22Rv1 (cell line): ENCODE measurements at regions not wholly inside any gene's neighbourhood (a gene's known extent, or its start where the extent isn't known, plus 50 kb on each side); places are given as distances from the start of the nearest gene placed in this dataset.

Source experiments
- ZFX ChIP-seq: fragments of 450-650 bp; IDR thresholded peaks from 2 replicates; pipeline ENCODE4 v1.6.1; 2017; ENCODE audit warnings: antibody characterized with exemption, borderline replicate concordance
- TF ChIP-seq, protein P1 (sequence below): fragments of 450-650 bp; IDR thresholded peaks from 2 replicates; pipeline ENCODE4 v1.5.1; 2017; ENCODE audit warnings: mild to moderate bottlenecking

GRCh38 chr17:71511266-71511995 is 609.4 kb upstream of the SOX9 start:
- TF ChIP-seq, protein P1, sequence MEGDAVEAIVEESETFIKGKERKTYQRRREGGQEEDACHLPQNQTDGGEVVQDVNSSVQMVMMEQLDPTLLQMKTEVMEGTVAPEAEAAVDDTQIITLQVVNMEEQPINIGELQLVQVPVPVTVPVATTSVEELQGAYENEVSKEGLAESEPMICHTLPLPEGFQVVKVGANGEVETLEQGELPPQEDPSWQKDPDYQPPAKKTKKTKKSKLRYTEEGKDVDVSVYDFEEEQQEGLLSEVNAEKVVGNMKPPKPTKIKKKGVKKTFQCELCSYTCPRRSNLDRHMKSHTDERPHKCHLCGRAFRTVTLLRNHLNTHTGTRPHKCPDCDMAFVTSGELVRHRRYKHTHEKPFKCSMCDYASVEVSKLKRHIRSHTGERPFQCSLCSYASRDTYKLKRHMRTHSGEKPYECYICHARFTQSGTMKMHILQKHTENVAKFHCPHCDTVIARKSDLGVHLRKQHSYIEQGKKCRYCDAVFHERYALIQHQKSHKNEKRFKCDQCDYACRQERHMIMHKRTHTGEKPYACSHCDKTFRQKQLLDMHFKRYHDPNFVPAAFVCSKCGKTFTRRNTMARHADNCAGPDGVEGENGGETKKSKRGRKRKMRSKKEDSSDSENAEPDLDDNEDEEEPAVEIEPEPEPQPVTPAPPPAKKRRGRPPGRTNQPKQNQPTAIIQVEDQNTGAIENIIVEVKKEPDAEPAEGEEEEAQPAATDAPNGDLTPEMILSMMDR = no peak
- TF ChIP-seq ZFX = no peak
